SU-DHL-6 (cell line): ENCODE measurements at regions not wholly inside any gene's neighbourhood (a gene's known extent, or its start where the extent isn't known, plus 50 kb on each side); places are given as distances from the start of the nearest gene placed in this dataset.
"Not testable (repeated sequence)": the region's sequence is repeated elsewhere in the genome, so short reads cannot be mapped to it uniquely, and the experiment has no call there.

Experiments used
- H2AFZ ChIP-seq: fragments of 200-600 bp; sonication (generic); 2 replicates; pipeline ENCODE4 v1.6.1; 2014; ENCODE audit warnings: low read depth, mild to moderate bottlenecking, moderate library complexity, mixed read lengths, antibody characterized with exemption, low read length; ENCODE audit not compliant: severe bottlenecking
- H3F3A ChIP-seq: fragments of 200-600 bp; shearing (Covaris generic); 2 replicates; pipeline ENCODE4 v1.6.0; 2016; ENCODE audit warnings: antibody characterized with exemption, mild to moderate bottlenecking; ENCODE audit not compliant: insufficient read depth
- H3K27ac ChIP-seq: fragments of 200-600 bp; sonication (generic); 2 replicates; pipeline ENCODE4 v1.5.1; 2016; ENCODE audit warnings: low read depth, mild to moderate bottlenecking, low read length, moderate library complexity, mixed read lengths
- H3K27me3 ChIP-seq: fragments of 200-600 bp; sonication (generic), shearing (Covaris generic); 2 replicates; pipeline ENCODE4 v1.6.0; 2014; ENCODE audit warnings: mild to moderate bottlenecking, low read length
- H3K36me3 ChIP-seq: fragments of 200-600 bp; sonication (generic); 2 replicates; pipeline ENCODE4 v1.6.1; 2014; ENCODE audit warnings: mild to moderate bottlenecking, low read length, mixed read lengths
- H3K4me2 ChIP-seq: fragments of 300-600, 200-600 bp; shearing (Covaris generic), sonication (generic); 2 replicates; pipeline ENCODE4 v1.6.0; 2014; ENCODE audit warnings: low read length, low read depth, mild to moderate bottlenecking; ENCODE audit not compliant: poor library complexity, severe bottlenecking
- H3K4me3 ChIP-seq: fragments of 200-600 bp; sonication (generic); 2 replicates; pipeline ENCODE4 v1.5.1; 2014; ENCODE audit warnings: antibody characterized with exemption, low read length, mild to moderate bottlenecking, mixed read lengths; ENCODE audit not compliant: insufficient read depth, poor library complexity, severe bottlenecking
- H3K79me2 ChIP-seq: fragments of 200-600 bp; sonication (generic); 2 replicates; pipeline ENCODE4 v1.6.1; 2014; ENCODE audit warnings: mild to moderate bottlenecking, low read length, moderate library complexity; ENCODE audit not compliant: insufficient read depth
- H3K9ac ChIP-seq: fragments of 200-600 bp; sonication (generic); 2 replicates; pipeline ENCODE4 v1.7.0; 2014; ENCODE audit warnings: mild to moderate bottlenecking, low read length
- H3K9me2 ChIP-seq: fragments of 200-600 bp; sonication (generic); replicated peaks from 2 replicates; pipeline ENCODE4 v1.6.1; 2014; ENCODE audit warnings: low read length; ENCODE audit not compliant: insufficient read depth
- H3K9me3 ChIP-seq: fragments of 200-600 bp; sonication (generic); 2 replicates; pipeline ENCODE4 v1.6.1; 2014; ENCODE audit warnings: low read length, mixed read lengths; ENCODE audit not compliant: insufficient read depth
- H4K20me1 ChIP-seq: fragments of 200-600 bp; sonication (generic); 2 replicates; pipeline ENCODE4 v1.6.1; 2014; ENCODE audit warnings: low read depth, mild to moderate bottlenecking, antibody characterized with exemption, low read length, moderate library complexity, mixed read lengths

GRCh38 chr2:90238505-90239230 lies 1547.2 kb downstream of the RPIA start:
- H3K36me3 ChIP-seq, H3K27me3 ChIP-seq, H4K20me1 ChIP-seq, H3K9me2 ChIP-seq, H3K27ac ChIP-seq, H3K79me2 ChIP-seq, H3K4me2 ChIP-seq, H2AFZ ChIP-seq, H3K4me3 ChIP-seq, H3K9ac ChIP-seq, H3K9me3 ChIP-seq, H3F3A ChIP-seq: not testable (repeated sequence)

- not testable (repeated sequence) for H3K4me2 ChIP-seq, H3K4me3 ChIP-seq, H3K9me2 ChIP-seq, H2AFZ ChIP-seq, H3K9me3 ChIP-seq, H3K36me3 ChIP-seq, H3K9ac ChIP-seq, H3F3A ChIP-seq, H3K27ac ChIP-seq, H3K79me2 ChIP-seq, H4K20me1 ChIP-seq, H3K27me3 ChIP-seq
These were observed 1548.3 kb downstream of the RPIA start for GRCh38 chr2:90239769-90240168.

DNA sequence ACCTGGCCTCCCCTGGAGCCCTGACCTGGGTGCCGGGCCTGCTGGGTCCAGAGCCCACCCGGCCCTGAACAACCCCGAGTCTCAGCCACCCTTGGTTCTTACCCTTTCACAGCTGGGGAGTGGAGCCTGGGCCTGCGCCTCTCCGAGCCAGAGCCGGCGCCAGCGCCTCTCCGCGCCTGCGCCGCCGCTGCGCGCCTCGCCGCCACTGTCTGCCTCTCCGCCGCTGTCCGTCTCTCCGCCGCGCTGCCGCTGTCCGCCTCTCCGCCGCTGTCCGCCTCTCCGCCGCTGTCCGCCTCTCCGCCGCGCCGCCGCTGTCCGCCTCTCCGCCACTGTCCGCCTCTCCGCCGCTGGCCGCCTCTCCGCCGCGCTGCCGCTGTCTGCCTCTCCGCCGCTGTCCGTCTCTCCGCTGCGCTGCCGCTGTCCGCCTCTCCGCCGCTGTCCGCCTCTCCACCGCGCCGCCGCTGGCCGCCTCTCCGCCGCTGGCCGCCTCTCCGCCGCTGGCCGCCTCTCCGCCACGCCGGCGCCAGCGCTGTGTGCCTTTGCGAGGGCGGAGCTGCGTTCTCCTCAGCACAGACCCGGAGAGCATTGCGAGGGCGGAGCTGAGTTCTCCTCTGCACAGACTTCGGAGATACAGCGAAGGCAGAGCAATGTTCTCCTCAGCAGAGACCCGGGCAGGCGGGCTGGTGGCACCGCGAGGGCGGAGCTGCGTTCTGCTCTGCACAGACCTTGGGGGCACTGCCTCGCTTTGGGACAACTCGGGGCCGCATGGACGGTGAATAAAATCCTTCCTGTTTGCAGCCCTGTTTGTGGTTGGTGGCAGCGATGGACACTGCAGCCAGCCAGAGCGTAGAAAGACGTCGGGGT lies 1553.7 kb downstream of the RPIA start:
- not testable (repeated sequence) for H2AFZ ChIP-seq, H3K9me2 ChIP-seq, H3K36me3 ChIP-seq, H3K4me2 ChIP-seq, H4K20me1 ChIP-seq, H3K27ac ChIP-seq, H3K9me3 ChIP-seq, H3K79me2 ChIP-seq, H3K9ac ChIP-seq, H3F3A ChIP-seq, H3K4me3 ChIP-seq, H3K27me3 ChIP-seq

DNA sequence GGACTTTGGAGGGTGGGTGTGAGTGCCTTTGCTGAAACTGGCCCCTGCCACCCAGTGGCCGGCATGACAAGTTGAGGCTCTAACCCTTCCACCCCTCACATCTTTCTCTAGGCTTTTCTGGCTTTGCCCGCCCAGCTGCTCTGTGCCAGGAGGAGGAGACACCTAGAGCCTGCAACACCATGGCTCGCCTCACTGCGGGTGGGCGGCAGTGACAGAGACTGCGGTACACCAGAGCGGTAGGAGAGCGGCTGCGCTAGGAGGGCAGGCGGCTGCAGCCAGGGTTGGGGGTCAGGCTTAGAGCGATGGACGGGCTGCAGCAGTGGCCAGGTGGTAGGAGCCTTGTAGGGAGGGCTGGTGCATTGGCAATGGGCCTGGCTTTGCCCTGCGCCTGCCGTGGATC lies 1556.9 kb downstream of the RPIA start:
- H3K79me2 ChIP-seq, H3K9me2 ChIP-seq, H3K4me2 ChIP-seq, H3K36me3 ChIP-seq, H3K27ac ChIP-seq, H3K9me3 ChIP-seq, H4K20me1 ChIP-seq, H3K27me3 ChIP-seq, H3K9ac ChIP-seq, H3F3A ChIP-seq, H3K4me3 ChIP-seq, H2AFZ ChIP-seq: not testable (repeated sequence)

DNA sequence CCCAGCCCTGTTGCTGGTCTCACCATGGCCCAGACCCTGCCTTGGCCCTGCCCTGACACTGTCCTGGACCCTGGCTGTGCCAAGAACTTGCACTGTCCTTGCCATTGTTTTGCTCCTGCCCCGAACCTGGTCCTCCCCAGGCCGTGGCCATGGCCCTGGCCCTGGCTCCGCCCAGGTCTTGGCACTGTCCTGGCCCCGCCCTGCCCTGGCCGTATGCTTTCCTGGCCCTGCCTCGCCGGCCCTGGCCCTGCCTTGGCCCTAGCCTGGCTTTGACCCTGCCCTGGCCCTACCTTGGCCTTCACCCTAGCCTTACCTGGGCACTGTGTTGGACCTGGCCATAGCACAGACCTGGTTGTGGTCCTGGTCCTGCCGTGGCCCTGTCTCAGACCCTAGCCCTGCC lies 1558.9 kb downstream of the RPIA start:
- H3F3A ChIP-seq, H3K4me2 ChIP-seq, H4K20me1 ChIP-seq, H3K36me3 ChIP-seq, H3K27ac ChIP-seq, H3K4me3 ChIP-seq, H3K9me2 ChIP-seq, H3K27me3 ChIP-seq, H2AFZ ChIP-seq, H3K79me2 ChIP-seq, H3K9me3 ChIP-seq, H3K9ac ChIP-seq: not testable (repeated sequence)

GRCh38 chr2:90251576-90251975 lies 1560.1 kb downstream of the RPIA start:
- not testable (repeated sequence) for H3K9ac ChIP-seq, H3K27me3 ChIP-seq, H2AFZ ChIP-seq, H3K4me3 ChIP-seq, H3K9me2 ChIP-seq, H3K36me3 ChIP-seq, H3K27ac ChIP-seq, H3K9me3 ChIP-seq, H3K4me2 ChIP-seq, H4K20me1 ChIP-seq, H3F3A ChIP-seq, H3K79me2 ChIP-seq

DNA sequence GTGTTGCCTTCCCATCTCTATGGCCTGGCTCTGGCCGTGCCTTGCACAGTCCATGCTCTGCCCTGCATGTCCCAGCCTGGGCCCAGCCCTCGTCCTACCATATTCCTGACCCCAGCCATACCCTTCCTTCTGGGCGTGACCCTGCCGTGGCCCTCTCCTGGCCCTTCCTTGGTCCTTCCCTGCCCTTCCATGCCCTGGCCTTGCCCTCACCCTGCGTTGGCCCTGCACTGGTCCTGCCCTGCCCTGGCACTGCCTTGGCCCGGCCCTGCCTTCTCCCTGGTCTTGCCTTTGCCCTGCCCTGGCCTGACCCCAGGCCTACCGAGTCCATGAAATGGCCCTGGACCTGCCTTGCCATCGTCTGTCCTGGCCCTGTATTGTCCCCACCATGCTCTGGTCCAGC lies 1561.8 kb downstream of the RPIA start:
- H3K4me2 ChIP-seq, H3K9me2 ChIP-seq, H4K20me1 ChIP-seq, H3K27ac ChIP-seq, H3K4me3 ChIP-seq, H3K36me3 ChIP-seq, H2AFZ ChIP-seq, H3K9me3 ChIP-seq, H3K27me3 ChIP-seq, H3F3A ChIP-seq, H3K79me2 ChIP-seq, H3K9ac ChIP-seq: not testable (repeated sequence)

GRCh38 chr2:90266888-90267287 lies 1575.4 kb downstream of the RPIA start:
- not testable (repeated sequence) for H3K36me3 ChIP-seq, H3K9ac ChIP-seq, H3K79me2 ChIP-seq, H3K27ac ChIP-seq, H3F3A ChIP-seq, H4K20me1 ChIP-seq, H3K9me3 ChIP-seq, H3K4me2 ChIP-seq, H3K4me3 ChIP-seq, H2AFZ ChIP-seq, H3K9me2 ChIP-seq, H3K27me3 ChIP-seq
